HEK293T (cell line): ENCODE measurements at regions not wholly inside any gene's neighbourhood (a gene's known extent, or its start where the extent isn't known, plus 50 kb on each side); places are given as distances from the start of the nearest gene placed in this dataset.

ENCODE experiments used
- CTCF ChIA-PET: fragments of 350-600 bp; formaldehyde crosslinking; extraction: SDS; loops from one replicate; lab custom pipeline; 2021; ENCODE audit warnings: antibody characterized with exemption, inconsistent platforms; lab: Yijun Ruan, JAX
- POLR2A ChIA-PET: fragments of 350-600 bp; formaldehyde crosslinking; extraction: SDS; loops from one replicate; lab custom pipeline; 2020; ENCODE audit warnings: antibody characterized with exemption, inconsistent platforms; lab: Yijun Ruan, JAX
- DNase-seq: peaks from one replicate; pipeline ENCODE4 v3.0.0; 2012; ENCODE audit warnings: mixed read lengths; ENCODE audit errors: extremely low spot score
- ARNT ChIP-seq: fragments of 450-650 bp; IDR thresholded peaks from 2 replicates; pipeline ENCODE4 v1.6.1; 2017; ENCODE audit warnings: mild to moderate bottlenecking
- BHLHE40 ChIP-seq: fragments of 450-650 bp; IDR thresholded peaks from 2 replicates; pipeline ENCODE4 v1.6.1; 2016; ENCODE audit warnings: mild to moderate bottlenecking, moderate library complexity, borderline replicate concordance
- CTBP1 ChIP-seq: fragments of 450-650 bp; IDR thresholded peaks from 2 replicates; pipeline ENCODE4 v1.6.1; 2016; ENCODE audit warnings: borderline replicate concordance
- ELF4 ChIP-seq: fragments of 450-650 bp; IDR thresholded peaks from 2 replicates; pipeline ENCODE4 v1.6.1; 2017; ENCODE audit warnings: antibody characterized with exemption
- FOXA1 ChIP-seq: fragments of 450-650 bp; IDR thresholded peaks from 2 replicates; pipeline ENCODE4 v1.6.1; 2016; ENCODE audit warnings: mild to moderate bottlenecking
- FOXK2 ChIP-seq: fragments of 450-650 bp; IDR thresholded peaks from 2 replicates; pipeline ENCODE4 v1.6.1; 2016; ENCODE audit warnings: mild to moderate bottlenecking
- FOXM1 ChIP-seq: fragments of 450-650 bp; IDR thresholded peaks from 2 replicates; pipeline ENCODE4 v1.6.1; 2017; ENCODE audit warnings: mild to moderate bottlenecking, borderline replicate concordance
- HDGF ChIP-seq: fragments of 450-650 bp; IDR thresholded peaks from 2 replicates; pipeline ENCODE4 v1.6.1; 2017; ENCODE audit warnings: antibody characterized with exemption, borderline replicate concordance
- L3MBTL2 ChIP-seq: fragments of 450-650 bp; conservative IDR thresholded peaks from 2 replicates; pipeline ENCODE4 v1.6.1; 2016; ENCODE audit warnings: mild to moderate bottlenecking
- LEF1 ChIP-seq: fragments of 450-650 bp; IDR thresholded peaks from 2 replicates; pipeline ENCODE4 v1.6.1; 2017; ENCODE audit warnings: mild to moderate bottlenecking, borderline replicate concordance
- NFRKB ChIP-seq: fragments of 450-650 bp; IDR thresholded peaks from 2 replicates; pipeline ENCODE4 v1.6.1; 2016; ENCODE audit warnings: mild to moderate bottlenecking, moderate library complexity
- SP1 ChIP-seq: fragments of 450-650 bp; IDR thresholded peaks from 2 replicates; pipeline ENCODE4 v1.6.1; 2017
- SUZ12 ChIP-seq: fragments of 450-650 bp; IDR thresholded peaks from 2 replicates; pipeline ENCODE4 v1.6.1; 2016; ENCODE audit warnings: mild to moderate bottlenecking
- TARDBP ChIP-seq: fragments of 450-650 bp; IDR thresholded peaks from 2 replicates; pipeline ENCODE4 v1.6.1; 2016
- ZNF384 ChIP-seq: fragments of 450-650 bp; IDR thresholded peaks from 2 replicates; pipeline ENCODE4 v1.6.1; 2016
- TF ChIP-seq, protein P1 (sequence below): fragments of 450-650 bp; IDR thresholded peaks from 2 replicates; pipeline ENCODE4 v1.6.1; 2016

DNA sequence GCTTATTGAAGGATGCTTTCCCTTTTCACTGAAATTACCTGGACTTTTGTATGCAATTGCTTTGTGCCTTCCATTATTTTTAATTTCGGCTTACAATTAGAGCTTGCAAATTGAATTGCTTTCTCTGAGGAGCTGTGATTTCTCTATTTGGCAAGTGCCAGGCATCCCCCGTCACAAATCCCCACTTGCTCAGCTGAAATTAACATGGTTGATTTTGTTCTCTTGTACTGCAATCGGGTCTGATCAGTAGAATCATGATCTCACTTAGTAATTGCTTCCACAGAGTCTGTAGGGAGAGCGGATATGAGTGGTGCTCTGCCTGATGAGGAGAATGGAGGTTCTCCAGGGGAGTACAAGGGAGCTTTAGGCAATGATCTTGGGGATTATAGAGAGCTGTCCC is 495.5 kb upstream of the SGCD start:
- ChIA-PET CTCF (interaction anchor here (0.6 kb wide), 1 partner anchor 1056 kb away, joined by 3 read pairs; no protein-coding TSS in a partner anchor), POLR2A (no interaction called here)
- no peak for DNase-seq
- TF ChIP-seq TARDBP (no peak), ZNF384 (no peak), CTBP1 (no peak), LEF1 (no peak), FOXK2 (no peak), FOXA1 (no peak), SP1 (no peak), HDGF (no peak), FOXM1 (no peak), NFRKB (no peak), ARNT (no peak)
- TF ChIP-seq, protein P1, sequence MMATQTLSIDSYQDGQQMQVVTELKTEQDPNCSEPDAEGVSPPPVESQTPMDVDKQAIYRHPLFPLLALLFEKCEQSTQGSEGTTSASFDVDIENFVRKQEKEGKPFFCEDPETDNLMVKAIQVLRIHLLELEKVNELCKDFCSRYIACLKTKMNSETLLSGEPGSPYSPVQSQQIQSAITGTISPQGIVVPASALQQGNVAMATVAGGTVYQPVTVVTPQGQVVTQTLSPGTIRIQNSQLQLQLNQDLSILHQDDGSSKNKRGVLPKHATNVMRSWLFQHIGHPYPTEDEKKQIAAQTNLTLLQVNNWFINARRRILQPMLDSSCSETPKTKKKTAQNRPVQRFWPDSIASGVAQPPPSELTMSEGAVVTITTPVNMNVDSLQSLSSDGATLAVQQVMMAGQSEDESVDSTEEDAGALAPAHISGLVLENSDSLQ = no peak

DNA sequence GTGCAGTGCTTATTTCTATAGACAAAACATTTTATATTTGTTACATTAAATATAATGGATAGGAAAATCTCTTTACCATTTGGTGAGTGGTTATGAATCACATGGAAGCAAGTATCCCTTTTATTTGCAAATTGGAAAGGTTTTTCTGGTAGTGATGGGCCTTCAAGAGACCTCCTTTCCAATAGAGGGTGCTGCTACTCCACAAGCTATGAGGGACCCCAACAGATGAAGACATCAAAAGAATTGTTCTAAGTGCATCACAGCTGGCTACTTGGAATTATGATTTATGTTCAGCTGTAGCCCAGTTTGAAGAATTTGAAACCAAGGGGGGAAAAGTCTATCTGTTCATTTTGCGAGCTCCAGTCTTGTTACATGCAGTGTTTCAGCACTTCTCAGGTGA is 493.7 kb upstream of the SGCD start:
- TF ChIP-seq SP1 (no peak), FOXA1 (no peak), ARNT (no peak), SUZ12 (no peak), FOXM1 (no peak), ELF4 (no peak), FOXK2 (no peak), LEF1 (no peak), NFRKB (no peak), L3MBTL2 (no peak), BHLHE40 (no peak), CTBP1 (no peak), ZNF384 (no peak)
- TF ChIP-seq, protein P1 = no peak
- no peak for DNase-seq
- CTCF ChIA-PET = no interaction called here
- POLR2A ChIA-PET = no interaction called here

DNA sequence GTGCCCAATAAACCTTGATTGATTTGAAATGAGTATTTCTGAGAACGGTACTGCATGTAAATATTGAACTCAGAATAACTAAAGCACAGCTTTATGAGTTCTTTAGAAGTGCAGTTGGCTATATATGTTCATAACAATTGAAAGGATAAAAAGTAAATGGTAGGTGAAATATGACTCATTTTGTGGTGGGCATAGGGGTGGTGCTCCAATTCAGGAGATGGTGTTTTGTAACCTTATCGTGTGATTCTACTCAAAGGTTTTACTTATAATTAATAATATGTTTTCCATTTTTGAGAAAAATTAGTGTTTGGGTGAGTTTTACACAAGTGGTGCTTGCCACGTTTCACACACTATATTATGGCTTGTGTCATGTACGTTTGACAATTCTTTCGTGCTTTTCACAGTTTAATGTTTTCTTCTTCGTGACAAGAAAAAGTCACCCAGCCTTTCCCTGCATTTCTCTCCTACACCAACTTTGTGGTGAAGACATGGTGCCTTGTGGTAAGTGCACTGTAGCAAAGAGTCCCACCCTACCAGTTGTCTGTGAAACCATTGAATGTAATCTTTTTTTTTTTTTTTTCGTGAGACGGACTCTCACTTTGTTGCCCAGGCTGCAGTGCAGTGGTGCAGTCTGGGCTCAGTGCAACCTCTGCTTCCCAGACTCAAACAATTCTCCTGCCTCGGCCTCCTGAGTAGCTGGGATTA is 492.5 kb upstream of the SGCD start:
- TF ChIP-seq ELF4 (no peak), LEF1 (no peak), BHLHE40 (no peak), SP1 (no peak), FOXA1 (no peak), SUZ12 (no peak)
- DNase-seq = no peak
- ChIA-PET POLR2A (no interaction called here), CTCF (no interaction called here)

DNA sequence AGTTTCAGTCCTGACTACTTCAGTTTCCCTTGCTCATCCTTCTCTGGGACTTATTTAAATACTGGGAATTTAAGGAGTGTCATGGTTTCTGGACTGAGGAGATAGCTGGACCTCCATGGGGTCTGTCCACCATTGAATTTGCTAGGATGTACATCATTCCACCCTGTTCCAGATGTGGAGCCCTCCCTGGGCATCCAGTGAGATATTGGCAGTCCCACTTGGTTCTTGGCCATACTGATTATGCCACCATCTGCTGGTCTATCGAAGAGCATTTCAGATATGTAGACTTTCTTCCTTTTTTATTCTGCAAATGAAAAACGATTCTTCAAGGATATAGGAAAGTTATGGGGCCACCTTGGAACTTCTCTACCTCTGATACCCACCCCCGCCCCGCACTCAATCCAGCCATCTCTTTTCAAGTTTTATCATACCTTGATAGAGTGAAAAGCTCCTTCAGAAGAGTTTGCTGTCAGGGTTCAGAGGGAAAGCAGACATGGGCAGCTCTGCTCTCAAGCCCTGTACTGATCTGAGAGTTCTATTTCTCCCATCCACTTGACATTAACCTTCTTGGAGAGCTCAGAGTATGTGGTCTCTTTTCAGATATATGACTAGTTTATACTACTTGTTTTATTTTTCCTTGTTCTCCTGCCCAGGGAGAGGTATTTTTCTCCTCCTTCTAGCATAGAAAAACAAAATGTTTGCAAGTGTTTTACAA is 490.7 kb upstream of the SGCD start:
- no peak for DNase-seq
- TF ChIP-seq NFRKB (no peak), ELF4 (no peak), FOXA1 (no peak), FOXK2 (no peak), SP1 (no peak), HDGF (no peak), LEF1 (no peak), L3MBTL2 (no peak), SUZ12 (no peak), TARDBP (no peak), ARNT (no peak), BHLHE40 (no peak), CTBP1 (no peak), FOXM1 (no peak)
- TF ChIP-seq, protein P1 = no peak
- POLR2A ChIA-PET = no interaction called here
- CTCF ChIA-PET = no interaction called here

DNA sequence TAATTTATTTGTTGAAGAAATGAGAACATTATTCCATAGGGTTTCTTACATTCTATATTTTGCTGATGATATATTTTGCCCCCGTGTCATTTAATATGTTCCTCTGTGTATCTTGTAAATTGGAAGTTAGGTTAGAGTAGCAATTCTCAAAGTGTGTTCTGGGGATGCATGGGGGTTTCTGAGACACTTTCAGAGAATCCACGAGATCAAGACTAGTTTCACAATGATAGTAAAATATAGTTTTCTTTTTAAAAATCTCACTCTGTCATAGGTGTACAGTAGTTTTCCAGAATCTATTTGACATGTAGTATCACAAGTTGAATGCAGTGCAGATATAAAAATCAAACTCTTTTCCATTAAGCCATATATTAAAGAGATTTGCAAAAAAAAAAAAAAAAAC is 488.6 kb upstream of the SGCD start:
- TF ChIP-seq BHLHE40 (no peak), TARDBP (no peak), LEF1 (no peak), FOXA1 (no peak), NFRKB (no peak), L3MBTL2 (no peak), ARNT (no peak), FOXK2 (no peak), SUZ12 (no peak), ELF4 (no peak), ZNF384 (no peak), HDGF (no peak), FOXM1 (no peak), CTBP1 (no peak)
- TF ChIP-seq, protein P1 = no peak
- no peak for DNase-seq
- ChIA-PET CTCF (no interaction called here), POLR2A (no interaction called here)
